IPS DF 19.7 (cell line): ENCODE measurements at regions not wholly inside any gene's neighbourhood (a gene's known extent, or its start where the extent isn't known, plus 50 kb on each side); places are given as distances from the start of the nearest gene placed in this dataset.

ENCODE experiments used
- DNase-seq: peaks from one replicate; pipeline ENCODE4 v3.0.0-alpha.2; 2013; ENCODE audit warnings: low read depth, low spot score

DNA sequence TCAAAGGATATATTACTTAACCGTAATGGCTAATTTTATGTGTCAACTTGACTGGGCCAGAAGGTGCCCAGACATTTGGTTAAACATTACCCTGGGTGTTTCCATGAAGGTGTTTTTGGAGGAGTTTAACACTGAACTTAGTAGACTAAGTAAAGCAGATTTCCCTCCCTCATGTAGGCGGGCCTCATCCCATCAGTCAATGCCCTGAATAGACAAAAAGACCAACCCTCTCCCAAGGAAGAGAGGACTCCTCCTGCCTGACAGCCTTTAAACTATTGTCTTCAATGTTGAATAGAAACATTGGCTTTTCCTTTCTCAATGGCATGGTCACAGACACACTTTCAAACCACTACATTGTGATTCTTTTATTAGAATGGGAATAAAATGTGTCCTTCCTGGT lies 121.9 kb downstream of the SETD4 start:
- no peak for DNase-seq

- no peak for DNase-seq
Measured at GRCh38 chr21:35933466-35933865, 126.9 kb downstream of the SETD4 start.

DNA sequence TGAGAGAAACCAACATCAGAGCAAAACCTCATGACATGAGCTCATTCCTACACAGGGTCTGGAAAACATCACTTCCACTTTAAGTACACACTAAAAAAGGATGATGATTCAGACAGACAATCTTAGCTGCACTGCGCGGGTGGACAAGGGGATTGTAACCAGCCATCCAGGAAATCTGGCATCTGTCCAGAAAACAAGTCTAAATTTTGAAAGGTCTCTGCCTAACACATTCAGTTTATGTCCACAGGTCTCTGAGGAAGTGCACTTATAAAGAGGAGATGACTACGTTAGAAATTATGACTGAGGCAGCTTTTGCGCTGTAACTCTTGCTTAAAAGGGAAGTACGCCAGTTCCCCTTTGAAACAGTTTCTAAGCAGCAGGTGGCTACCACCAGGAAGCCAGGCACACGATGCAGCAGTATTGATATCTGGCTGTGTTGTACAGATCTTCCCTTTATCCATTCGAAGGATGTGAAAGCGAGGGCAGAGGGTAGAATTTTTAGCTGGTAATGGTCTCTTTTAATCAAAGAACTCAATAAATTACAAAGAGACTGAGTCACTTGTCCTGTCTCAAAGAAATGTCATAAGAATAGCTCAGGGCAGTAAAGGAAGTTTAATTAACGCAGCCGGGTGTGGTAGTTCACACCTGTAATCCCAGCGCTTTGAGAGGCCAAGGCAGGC lies 128.0 kb downstream of the SETD4 start:
- DNase-seq: no peak

DNA sequence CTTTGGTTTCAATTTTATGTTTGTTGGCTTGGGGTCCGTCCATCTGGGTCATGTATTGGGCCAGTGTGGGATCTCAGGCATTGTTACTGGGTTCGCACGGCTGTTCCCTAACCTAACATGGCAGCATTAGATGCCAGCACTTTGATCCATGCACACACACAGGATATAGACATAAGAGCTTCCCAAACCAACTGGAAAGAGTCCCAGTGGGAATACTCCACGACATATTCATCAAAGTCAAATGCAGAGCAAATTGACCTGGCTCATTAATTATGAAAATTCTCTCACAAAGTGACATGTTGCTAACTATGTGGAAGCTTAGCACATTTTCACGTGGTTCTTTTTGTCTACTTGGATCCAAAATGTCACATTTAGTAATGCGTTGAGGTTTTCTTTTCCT lies 130.4 kb downstream of the SETD4 start:
- no peak for DNase-seq

DNA sequence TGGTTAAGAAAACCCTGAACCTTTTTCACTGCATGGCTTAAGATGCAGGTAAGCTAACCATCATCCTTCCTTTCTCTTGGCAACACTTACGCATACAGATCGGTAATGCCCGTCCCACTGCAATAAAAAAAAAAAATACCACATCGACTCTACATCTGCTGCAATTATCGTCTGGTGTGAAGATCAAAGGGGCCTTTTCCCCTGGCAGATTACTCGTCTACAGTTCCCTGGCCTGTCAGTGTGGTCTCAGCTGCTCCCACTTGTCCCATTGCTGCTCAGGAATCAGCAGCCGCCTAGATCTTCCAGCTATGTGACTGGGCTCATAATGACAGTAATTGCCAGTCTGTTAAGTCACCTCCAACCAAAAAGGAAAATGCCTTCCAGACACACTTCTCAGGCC lies 133.1 kb downstream of the SETD4 start:
- DNase-seq: no peak

GRCh38 chr21:35926003-35926740 lies 134.2 kb downstream of the SETD4 start:
- no peak for DNase-seq

- no peak for DNase-seq
Measured at GRCh38 chr21:35925497-35925896, 134.8 kb downstream of the SETD4 start.

- DNase-seq: no peak
Measured at GRCh38 chr21:35924714-35925301, 135.5 kb downstream of the SETD4 start.

- no peak for DNase-seq
Measured at GRCh38 chr21:35923971-35924370, 136.4 kb downstream of the SETD4 start.

DNA sequence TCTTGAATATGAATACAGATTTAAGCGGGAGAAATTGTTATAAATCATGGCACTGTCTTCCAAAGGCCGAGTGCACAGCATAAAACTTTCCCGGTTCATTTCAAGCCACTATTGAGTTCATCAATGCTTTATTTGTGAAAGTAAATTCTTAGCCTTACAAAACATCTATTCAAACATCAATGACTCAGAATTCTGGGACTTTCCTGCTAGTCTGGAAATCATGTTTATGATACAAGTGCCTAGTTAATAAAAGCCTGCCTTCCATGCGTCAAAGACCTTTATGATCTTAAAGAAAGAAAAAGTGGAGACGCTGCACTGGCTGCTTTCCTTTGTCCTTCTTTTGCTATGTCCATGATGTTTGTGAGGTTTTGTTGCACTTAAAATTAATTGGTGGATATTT lies 137.7 kb downstream of the SETD4 start:
- no peak for DNase-seq

DNA sequence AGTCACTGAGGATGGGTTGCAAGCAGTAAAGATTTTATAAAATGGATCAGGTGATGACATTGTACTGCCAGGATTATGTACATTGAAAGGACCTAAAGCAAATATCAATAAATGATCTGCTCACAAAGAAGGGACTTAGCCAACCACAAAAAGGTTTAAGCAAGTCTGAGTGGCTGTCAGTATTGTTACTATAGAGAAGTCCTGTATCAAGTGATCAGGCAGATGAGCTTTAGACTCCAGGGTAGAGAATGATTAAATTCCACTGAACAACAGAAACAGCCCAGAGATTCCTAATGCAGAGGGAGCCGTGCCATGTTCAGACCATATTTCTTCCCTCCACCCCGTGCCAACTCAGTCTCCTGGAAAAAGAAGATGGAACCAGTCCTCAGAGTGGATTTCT lies 138.9 kb downstream of the SETD4 start:
- DNase-seq: no peak

DNA sequence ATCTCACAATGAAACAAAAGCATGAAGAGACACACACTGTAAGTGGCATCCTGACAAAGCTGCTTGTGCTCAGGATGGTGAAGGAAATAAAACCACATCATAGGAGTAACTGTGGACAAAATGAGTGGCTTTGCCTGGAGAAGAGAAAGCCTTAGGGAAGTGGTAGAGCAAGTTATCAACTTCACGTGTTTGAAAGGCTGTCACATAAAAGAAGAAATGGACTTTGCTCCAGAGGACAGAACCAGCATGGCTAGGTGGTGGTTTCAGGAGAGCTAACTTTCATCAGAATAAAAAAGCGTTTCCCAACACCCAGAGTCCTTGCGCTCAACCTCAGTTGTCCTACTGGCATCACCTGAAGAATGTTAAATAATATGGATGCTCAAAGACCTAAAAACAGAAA lies 139.9 kb downstream of the SETD4 start:
- no peak for DNase-seq

- no peak for DNase-seq
Measured at GRCh38 chr21:35915030-35915429, 145.3 kb downstream of the SETD4 start.

GRCh38 chr21:35911412-35912191 lies 148.7 kb downstream of the SETD4 start:
- DNase-seq: no peak

- DNase-seq: no peak
Measured at GRCh38 chr21:35909456-35910223, 150.7 kb downstream of the SETD4 start.

DNA sequence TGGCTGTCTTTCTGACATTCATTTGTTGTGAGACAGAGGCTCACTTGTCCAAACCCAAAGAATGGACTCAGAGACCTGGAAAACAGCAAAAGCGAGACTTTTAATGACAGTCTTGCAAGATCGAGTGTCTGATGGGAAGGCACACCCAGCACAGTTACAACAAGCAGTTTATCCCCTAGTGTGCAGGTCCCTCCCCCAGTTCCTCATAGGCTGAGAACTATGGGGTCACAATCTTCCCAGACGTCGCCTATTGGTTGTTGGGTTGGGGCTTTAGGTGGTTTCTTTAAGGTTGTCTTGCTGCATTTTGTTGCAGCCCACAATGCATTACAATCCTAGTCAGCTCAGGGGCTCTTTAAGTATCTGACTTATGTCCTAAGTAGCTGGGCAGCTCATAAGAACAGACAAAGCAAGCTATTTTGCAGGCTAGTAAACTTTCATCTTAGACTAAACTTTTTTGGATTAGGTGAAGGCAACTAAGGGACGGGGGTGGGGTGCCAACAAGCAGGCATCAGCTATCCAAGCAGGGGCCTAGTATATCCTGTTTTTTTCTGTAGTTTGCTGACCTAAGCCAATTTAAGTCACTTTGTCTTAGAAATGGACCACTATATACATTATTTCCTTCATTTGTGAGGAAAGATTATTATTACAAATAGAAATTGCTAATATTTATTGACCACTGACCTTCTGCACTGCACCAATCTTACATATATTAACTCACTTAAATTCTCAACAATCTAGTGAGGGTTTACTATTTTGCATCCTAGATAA lies 151.8 kb downstream of the SETD4 start:
- DNase-seq: no peak

- DNase-seq: no peak
Measured at GRCh38 chr21:35906586-35906985, 153.7 kb downstream of the SETD4 start.

DNA sequence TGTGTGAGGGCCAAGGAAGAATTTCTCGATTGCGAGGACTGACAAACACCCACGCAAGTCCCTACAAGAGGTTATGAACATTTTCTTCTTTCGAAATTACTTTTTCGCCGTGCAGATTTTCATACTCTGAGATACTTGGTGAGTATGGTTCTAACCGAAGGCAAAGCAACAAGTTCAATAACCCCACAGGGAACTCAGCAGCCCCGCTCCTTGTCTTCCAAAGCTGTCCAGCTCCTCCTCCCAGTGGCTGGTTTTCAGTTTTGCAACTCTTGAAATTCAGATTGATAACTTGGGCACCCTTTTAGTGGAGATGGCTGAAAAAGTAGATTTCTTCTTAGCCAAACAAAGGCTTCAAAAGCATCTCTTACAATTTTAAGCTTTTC lies 154.4 kb downstream of the SETD4 start:
- no peak for DNase-seq

GRCh38 chr21:35905096-35905962 lies 155.0 kb downstream of the SETD4 start:
- DNase-seq: no peak

GRCh38 chr21:35900539-35900938 lies 159.8 kb downstream of the SETD4 start:
- DNase-seq: no peak
